M059J (cell line): ENCODE measurements at regions not wholly inside any gene's neighbourhood (a gene's known extent, or its start where the extent isn't known, plus 50 kb on each side); places are given as distances from the start of the nearest gene placed in this dataset.
A peak's percentile ranks its signal among the peaks of the same experiment; 100 is the strongest.
"Not testable (repeated sequence)": the region's sequence is repeated elsewhere in the genome, so short reads cannot be mapped to it uniquely, and the experiment has no call there.

ENCODE experiments used
- DNase-seq: peaks from one replicate; pipeline ENCODE4 v3.0.0-alpha.2; 2012; ENCODE audit warnings: low read depth

GRCh38 chr12:92987362-92987761, 58.3 kb upstream of the EEA1 start:
- peak; percentile 72 for DNase-seq

- DNase-seq: no peak
Observed at GRCh38 chr12:92987846-92988621, 58.9 kb upstream of the EEA1 start.

- DNase-seq: no peak
Observed at GRCh38 chr12:92988622-92989130, 59.6 kb upstream of the EEA1 start.

GRCh38 chr12:92989715-92990484, 60.8 kb upstream of the EEA1 start:
- DNase-seq: no peak

- DNase-seq: no peak
Observed at GRCh38 chr12:92991134-92991533, 62.0 kb upstream of the EEA1 start.

- DNase-seq: no peak
Observed at GRCh38 chr12:92992041-92992440, 62.9 kb upstream of the EEA1 start.

- no peak for DNase-seq
Observed at GRCh38 chr12:92993259-92993658, 64.2 kb upstream of the EEA1 start.

GRCh38 chr12:92995258-92995903, 66.3 kb upstream of the EEA1 start:
- no peak for DNase-seq

- DNase-seq: no peak
Observed at GRCh38 chr12:93000026-93000425, 70.9 kb upstream of the EEA1 start.

GRCh38 chr12:93001407-93001806, 72.3 kb upstream of the EEA1 start:
- DNase-seq: no peak

GRCh38 chr12:93002293-93003054, 73.4 kb upstream of the EEA1 start:
- peak; percentile 93 for DNase-seq

GRCh38 chr12:93003531-93004239, 74.6 kb upstream of the EEA1 start:
- peak; percentile 63 for DNase-seq

GRCh38 chr12:93005928-93006392, 76.9 kb upstream of the EEA1 start:
- DNase-seq: no peak

GRCh38 chr12:93006471-93007208, 77.5 kb upstream of the EEA1 start:
- no peak for DNase-seq

- DNase-seq: no peak
Observed at GRCh38 chr12:93007544-93007943, 78.4 kb upstream of the EEA1 start.

GRCh38 chr12:93008044-93008778, 79.1 kb upstream of the EEA1 start:
- DNase-seq: no peak

- not testable (repeated sequence) for DNase-seq
Observed at GRCh38 chr12:93008880-93009279, 79.8 kb upstream of the EEA1 start.

GRCh38 chr12:93009533-93009932, 80.4 kb upstream of the EEA1 start:
- no peak for DNase-seq

GRCh38 chr12:93010461-93010860, 81.4 kb upstream of the EEA1 start:
- no peak for DNase-seq

- peak; percentile 58 for DNase-seq
Observed at GRCh38 chr12:93011100-93011499, 82.0 kb upstream of the EEA1 start.
